ENCODE measurements at regions not wholly inside any gene's neighbourhood (a gene's known extent, or its start where the extent isn't known, plus 50 kb on each side); places are given as distances from the start of the nearest gene placed in this dataset.

DNA sequence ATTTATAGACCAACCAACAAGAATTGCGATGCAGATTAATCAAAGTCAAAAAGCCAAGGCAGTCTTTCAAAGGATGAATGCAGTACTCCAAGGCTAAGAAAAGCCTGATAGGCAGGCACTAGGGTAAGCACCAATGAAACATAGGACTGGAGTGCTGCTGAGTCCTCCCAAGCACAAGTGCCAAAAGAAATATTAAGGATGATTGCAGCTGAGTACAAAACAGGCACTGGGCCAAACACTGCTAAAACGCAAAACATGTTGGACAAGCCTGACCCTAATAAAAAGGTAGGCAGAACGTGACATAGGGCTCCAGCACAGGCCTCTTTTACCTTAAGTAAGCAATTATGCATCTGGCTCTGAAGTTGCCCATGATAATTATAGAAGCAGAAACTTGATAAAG, 160.1 kb upstream of the LRP1B start:
- TF ChIP-seq EZH2 (IDR thresholded peaks at IDR 0.05; ENCODE audit: borderline replicate concordance, insufficient read depth, low read depth, low read length, poor library complexity, severe bottlenecking), result no peak
- TF ChIP-seq, protein P1, sequence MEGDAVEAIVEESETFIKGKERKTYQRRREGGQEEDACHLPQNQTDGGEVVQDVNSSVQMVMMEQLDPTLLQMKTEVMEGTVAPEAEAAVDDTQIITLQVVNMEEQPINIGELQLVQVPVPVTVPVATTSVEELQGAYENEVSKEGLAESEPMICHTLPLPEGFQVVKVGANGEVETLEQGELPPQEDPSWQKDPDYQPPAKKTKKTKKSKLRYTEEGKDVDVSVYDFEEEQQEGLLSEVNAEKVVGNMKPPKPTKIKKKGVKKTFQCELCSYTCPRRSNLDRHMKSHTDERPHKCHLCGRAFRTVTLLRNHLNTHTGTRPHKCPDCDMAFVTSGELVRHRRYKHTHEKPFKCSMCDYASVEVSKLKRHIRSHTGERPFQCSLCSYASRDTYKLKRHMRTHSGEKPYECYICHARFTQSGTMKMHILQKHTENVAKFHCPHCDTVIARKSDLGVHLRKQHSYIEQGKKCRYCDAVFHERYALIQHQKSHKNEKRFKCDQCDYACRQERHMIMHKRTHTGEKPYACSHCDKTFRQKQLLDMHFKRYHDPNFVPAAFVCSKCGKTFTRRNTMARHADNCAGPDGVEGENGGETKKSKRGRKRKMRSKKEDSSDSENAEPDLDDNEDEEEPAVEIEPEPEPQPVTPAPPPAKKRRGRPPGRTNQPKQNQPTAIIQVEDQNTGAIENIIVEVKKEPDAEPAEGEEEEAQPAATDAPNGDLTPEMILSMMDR (IDR thresholded peaks at IDR 0.05), result no peak

All from B cell (primary cell).